PC-9 (cell line): ENCODE measurements at regions not wholly inside any gene's neighbourhood (a gene's known extent, or its start where the extent isn't known, plus 50 kb on each side); places are given as distances from the start of the nearest gene placed in this dataset.

Experiments used
- EZH2 ChIP-seq: fragments of 200-600 bp; sonication (generic); IDR thresholded peaks from 2 replicates; pipeline ENCODE4 v1.8.0; 2017; ENCODE audit warnings: antibody characterized with exemption, low read depth
- TF ChIP-seq, protein P1 (sequence below): fragments of 200-600 bp; sonication (generic); conservative IDR thresholded peaks from 2 replicates; pipeline ENCODE4 v1.6.1; 2017; ENCODE audit warnings: mixed run types, antibody characterized with exemption, mild to moderate bottlenecking, moderate library complexity

DNA sequence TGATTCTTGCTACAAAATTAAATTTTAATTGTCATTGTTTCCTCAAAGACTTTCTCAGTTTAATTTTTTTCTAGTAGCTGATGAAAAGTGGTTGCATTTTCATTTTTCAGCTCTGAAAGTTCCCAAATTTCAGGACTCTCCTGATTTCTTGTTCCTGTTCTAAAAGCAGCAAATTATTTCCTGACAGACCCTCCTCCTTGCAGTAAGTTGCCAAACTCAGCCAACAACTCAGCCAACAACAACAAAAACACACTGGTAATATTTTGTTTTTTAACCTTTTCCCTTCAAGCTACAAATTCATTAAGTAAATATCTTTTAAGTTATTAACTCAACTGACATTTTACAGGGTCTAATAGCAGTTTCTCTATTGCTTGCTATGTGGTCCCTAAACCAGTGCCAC lies 487.8 kb upstream of the NUDT12 start:
- no peak for TF ChIP-seq EZH2
- TF ChIP-seq, protein P1, sequence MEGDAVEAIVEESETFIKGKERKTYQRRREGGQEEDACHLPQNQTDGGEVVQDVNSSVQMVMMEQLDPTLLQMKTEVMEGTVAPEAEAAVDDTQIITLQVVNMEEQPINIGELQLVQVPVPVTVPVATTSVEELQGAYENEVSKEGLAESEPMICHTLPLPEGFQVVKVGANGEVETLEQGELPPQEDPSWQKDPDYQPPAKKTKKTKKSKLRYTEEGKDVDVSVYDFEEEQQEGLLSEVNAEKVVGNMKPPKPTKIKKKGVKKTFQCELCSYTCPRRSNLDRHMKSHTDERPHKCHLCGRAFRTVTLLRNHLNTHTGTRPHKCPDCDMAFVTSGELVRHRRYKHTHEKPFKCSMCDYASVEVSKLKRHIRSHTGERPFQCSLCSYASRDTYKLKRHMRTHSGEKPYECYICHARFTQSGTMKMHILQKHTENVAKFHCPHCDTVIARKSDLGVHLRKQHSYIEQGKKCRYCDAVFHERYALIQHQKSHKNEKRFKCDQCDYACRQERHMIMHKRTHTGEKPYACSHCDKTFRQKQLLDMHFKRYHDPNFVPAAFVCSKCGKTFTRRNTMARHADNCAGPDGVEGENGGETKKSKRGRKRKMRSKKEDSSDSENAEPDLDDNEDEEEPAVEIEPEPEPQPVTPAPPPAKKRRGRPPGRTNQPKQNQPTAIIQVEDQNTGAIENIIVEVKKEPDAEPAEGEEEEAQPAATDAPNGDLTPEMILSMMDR = no peak
